H1 (cell line): ENCODE measurements at regions not wholly inside any gene's neighbourhood (a gene's known extent, or its start where the extent isn't known, plus 50 kb on each side); places are given as distances from the start of the nearest gene placed in this dataset.

Experiments
- KDM4A ChIP-seq: IDR thresholded peaks from one replicate; pipeline ENCODE4 v1.7.1; 2012; ENCODE audit warnings: low read depth, mild to moderate bottlenecking, moderate library complexity, low read length, inconsistent platforms; ENCODE audit not compliant: severe bottlenecking
- SP2 ChIP-seq: IDR thresholded peaks from 2 replicates; pipeline ENCODE4 v1.6.1; 2012; ENCODE audit warnings: mild to moderate bottlenecking, low read length, inconsistent platforms

GRCh38 chr6:126939784-126940183 lies 178.7 kb upstream of the RSPO3 start (continued):
- TF ChIP-seq KDM4A (no peak), SP2 (no peak)
